ENCODE measurements at regions not wholly inside any gene's neighbourhood (a gene's known extent, or its start where the extent isn't known, plus 50 kb on each side); places are given as distances from the start of the nearest gene placed in this dataset.

DNA sequence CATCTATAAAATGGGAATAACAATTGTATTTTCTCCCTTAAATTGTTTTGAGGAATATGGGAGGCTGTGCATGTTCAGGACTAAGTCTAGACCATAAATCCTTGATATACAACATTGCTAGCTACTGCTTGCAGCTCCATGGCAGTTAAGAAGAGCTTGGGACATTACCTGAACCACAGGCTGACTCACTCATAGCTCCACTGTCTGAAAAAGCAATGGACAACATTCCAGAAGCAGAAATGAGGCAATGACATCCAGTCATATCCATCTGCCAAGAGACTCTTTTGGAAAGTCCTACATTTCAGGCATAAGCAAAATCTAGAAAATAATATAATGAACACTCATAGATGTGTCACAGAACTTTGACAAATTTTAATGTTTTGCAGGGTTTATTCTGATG is 167.3 kb upstream of the LEF1 start:
- TF ChIP-seq, protein P1, sequence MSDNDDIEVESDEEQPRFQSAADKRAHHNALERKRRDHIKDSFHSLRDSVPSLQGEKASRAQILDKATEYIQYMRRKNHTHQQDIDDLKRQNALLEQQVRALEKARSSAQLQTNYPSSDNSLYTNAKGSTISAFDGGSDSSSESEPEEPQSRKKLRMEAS (IDR thresholded peaks at IDR 0.05; ENCODE audit: low read depth) = no peak
- TF ChIP-seq, protein P2, sequence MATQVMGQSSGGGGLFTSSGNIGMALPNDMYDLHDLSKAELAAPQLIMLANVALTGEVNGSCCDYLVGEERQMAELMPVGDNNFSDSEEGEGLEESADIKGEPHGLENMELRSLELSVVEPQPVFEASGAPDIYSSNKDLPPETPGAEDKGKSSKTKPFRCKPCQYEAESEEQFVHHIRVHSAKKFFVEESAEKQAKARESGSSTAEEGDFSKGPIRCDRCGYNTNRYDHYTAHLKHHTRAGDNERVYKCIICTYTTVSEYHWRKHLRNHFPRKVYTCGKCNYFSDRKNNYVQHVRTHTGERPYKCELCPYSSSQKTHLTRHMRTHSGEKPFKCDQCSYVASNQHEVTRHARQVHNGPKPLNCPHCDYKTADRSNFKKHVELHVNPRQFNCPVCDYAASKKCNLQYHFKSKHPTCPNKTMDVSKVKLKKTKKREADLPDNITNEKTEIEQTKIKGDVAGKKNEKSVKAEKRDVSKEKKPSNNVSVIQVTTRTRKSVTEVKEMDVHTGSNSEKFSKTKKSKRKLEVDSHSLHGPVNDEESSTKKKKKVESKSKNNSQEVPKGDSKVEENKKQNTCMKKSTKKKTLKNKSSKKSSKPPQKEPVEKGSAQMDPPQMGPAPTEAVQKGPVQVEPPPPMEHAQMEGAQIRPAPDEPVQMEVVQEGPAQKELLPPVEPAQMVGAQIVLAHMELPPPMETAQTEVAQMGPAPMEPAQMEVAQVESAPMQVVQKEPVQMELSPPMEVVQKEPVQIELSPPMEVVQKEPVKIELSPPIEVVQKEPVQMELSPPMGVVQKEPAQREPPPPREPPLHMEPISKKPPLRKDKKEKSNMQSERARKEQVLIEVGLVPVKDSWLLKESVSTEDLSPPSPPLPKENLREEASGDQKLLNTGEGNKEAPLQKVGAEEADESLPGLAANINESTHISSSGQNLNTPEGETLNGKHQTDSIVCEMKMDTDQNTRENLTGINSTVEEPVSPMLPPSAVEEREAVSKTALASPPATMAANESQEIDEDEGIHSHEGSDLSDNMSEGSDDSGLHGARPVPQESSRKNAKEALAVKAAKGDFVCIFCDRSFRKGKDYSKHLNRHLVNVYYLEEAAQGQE (IDR thresholded peaks at IDR 0.05; ENCODE audit: low read depth, low read length) = no peak
- TF ChIP-seq RAD21 (IDR thresholded peaks at IDR 0.05; ENCODE audit: low read length) = no peak
- TF ChIP-seq, protein P3, sequence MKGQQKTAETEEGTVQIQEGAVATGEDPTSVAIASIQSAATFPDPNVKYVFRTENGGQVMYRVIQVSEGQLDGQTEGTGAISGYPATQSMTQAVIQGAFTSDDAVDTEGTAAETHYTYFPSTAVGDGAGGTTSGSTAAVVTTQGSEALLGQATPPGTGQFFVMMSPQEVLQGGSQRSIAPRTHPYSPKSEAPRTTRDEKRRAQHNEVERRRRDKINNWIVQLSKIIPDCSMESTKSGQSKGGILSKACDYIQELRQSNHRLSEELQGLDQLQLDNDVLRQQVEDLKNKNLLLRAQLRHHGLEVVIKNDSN (IDR thresholded peaks at IDR 0.05; ENCODE audit: borderline replicate concordance, low read depth) = no peak
